ENCODE measurements at regions not wholly inside any gene's neighbourhood (a gene's known extent, or its start where the extent isn't known, plus 50 kb on each side); places are given as distances from the start of the nearest gene placed in this dataset.
"Not testable (repeated sequence)": the region's sequence is repeated elsewhere in the genome, so short reads cannot be mapped to it uniquely, and the experiment has no call there.

- no peak for DNase-seq (ENCODE audit: low read depth in 1 of 2, low spot score in 1 of 2)
Measured at GRCh38 chr5:2534970-2535369, 216.5 kb downstream of the IRX2 start.

- DNase-seq (ENCODE audit: low read depth in 1 of 2, low spot score in 1 of 2) = no peak
Measured at GRCh38 chr5:2534251-2534650, 217.2 kb downstream of the IRX2 start.

GRCh38 chr5:2533848-2534247, 217.6 kb downstream of the IRX2 start:
- DNase-seq (ENCODE audit: low read depth in 1 of 2, low spot score in 1 of 2) = not testable (repeated sequence)

- no peak for DNase-seq (ENCODE audit: low read depth in 1 of 2, low spot score in 1 of 2)
Measured at GRCh38 chr5:2532809-2533208, 218.7 kb downstream of the IRX2 start.

- DNase-seq (ENCODE audit: low read depth in 1 of 2, low spot score in 1 of 2) = no peak
Measured at GRCh38 chr5:2531318-2531717, 220.2 kb downstream of the IRX2 start.

GRCh38 chr5:2530609-2531008, 220.9 kb downstream of the IRX2 start:
- DNase-seq (ENCODE audit: low read depth in 1 of 2, low spot score in 1 of 2) = no peak

- DNase-seq (ENCODE audit: low read depth in 1 of 2, low spot score in 1 of 2) = no peak
Measured at GRCh38 chr5:2529371-2530092, 221.9 kb downstream of the IRX2 start.

GRCh38 chr5:2525351-2525750, 226.1 kb downstream of the IRX2 start:
- DNase-seq (ENCODE audit: low read depth in 1 of 2, low spot score in 1 of 2) = no peak

GRCh38 chr5:2524620-2525019, 226.9 kb downstream of the IRX2 start:
- DNase-seq (ENCODE audit: low read depth in 1 of 2, low spot score in 1 of 2) = no peak

- DNase-seq (ENCODE audit: low read depth in 1 of 2, low spot score in 1 of 2) = no peak
Measured at GRCh38 chr5:2523180-2523579, 228.3 kb downstream of the IRX2 start.

- no peak for DNase-seq (ENCODE audit: low read depth in 1 of 2, low spot score in 1 of 2)
Measured at GRCh38 chr5:2522372-2522771, 229.1 kb downstream of the IRX2 start.

- DNase-seq (ENCODE audit: low read depth in 1 of 2, low spot score in 1 of 2) = no peak
Measured at GRCh38 chr5:2519153-2519552, 232.3 kb downstream of the IRX2 start.

GRCh38 chr5:2517451-2517850, 234.0 kb downstream of the IRX2 start:
- no peak for DNase-seq (ENCODE audit: low read depth in 1 of 2, low spot score in 1 of 2)

- DNase-seq (ENCODE audit: low read depth in 1 of 2, low spot score in 1 of 2) = no peak
Measured at GRCh38 chr5:2515180-2515764, 236.2 kb downstream of the IRX2 start.

- no peak for DNase-seq (ENCODE audit: low read depth in 1 of 2, low spot score in 1 of 2)
Measured at GRCh38 chr5:2514484-2514883, 237.0 kb downstream of the IRX2 start.

GRCh38 chr5:2511706-2512105, 239.8 kb downstream of the IRX2 start:
- DNase-seq (ENCODE audit: low read depth in 1 of 2, low spot score in 1 of 2) = no peak

GRCh38 chr5:2511126-2511525, 240.4 kb downstream of the IRX2 start:
- DNase-seq (ENCODE audit: low read depth in 1 of 2, low spot score in 1 of 2) = no peak

GRCh38 chr5:2509527-2509926, 241.9 kb downstream of the IRX2 start:
- no peak for DNase-seq (ENCODE audit: low read depth in 1 of 2, low spot score in 1 of 2)

GRCh38 chr5:2508514-2508913, 243.0 kb downstream of the IRX2 start:
- DNase-seq (ENCODE audit: low read depth in 1 of 2, low spot score in 1 of 2) = no peak

GRCh38 chr5:2507611-2508010, 243.9 kb downstream of the IRX2 start:
- no peak for DNase-seq (ENCODE audit: low read depth in 1 of 2, low spot score in 1 of 2)

GRCh38 chr5:2506603-2507002, 244.9 kb downstream of the IRX2 start:
- DNase-seq (ENCODE audit: low read depth in 1 of 2, low spot score in 1 of 2) = no peak

- no peak for DNase-seq (ENCODE audit: low read depth in 1 of 2, low spot score in 1 of 2)
Measured at GRCh38 chr5:2505217-2505616, 246.3 kb downstream of the IRX2 start.

GRCh38 chr5:2502970-2503594, 248.4 kb downstream of the IRX2 start:
- DNase-seq (ENCODE audit: low read depth in 1 of 2, low spot score in 1 of 2) = no peak
